ENCODE measurements at regions not wholly inside any gene's neighbourhood (a gene's known extent, or its start where the extent isn't known, plus 50 kb on each side); places are given as distances from the start of the nearest gene placed in this dataset.

DNA sequence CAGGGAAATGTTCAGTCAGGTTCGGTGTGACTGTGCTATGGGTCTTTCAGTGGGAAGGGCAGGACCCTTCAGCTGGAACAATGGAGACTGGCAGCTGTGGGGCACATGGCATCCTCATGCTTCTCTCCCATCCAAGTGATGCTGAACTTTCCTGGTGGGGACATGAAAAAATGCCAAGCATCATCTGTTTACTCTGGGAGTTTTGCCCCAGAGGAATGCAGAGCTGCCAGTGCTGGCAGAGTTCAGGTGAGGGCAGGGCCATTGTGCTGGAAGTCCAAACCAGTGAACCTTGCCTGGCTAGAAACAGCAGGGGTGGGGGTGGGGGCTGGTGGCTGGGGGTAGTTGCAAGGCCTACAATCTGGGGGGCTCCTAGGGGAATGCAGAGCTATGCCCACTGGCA lies 1320.6 kb downstream of the PCDH9 start:
- Histone ChIP-seq H3K9me3 (ENCODE audit: control insufficient read depth, insufficient read depth, low read length) (peaks cover 5% of the 10 kb centered on the region; the same call in 1 of the 2 replicates), H3K4me3 (ENCODE audit: low read length) (no peak overlapping the region), H3K27ac (ENCODE audit: low read depth, low read length) (no peak overlapping the region), H4K20me1 (ENCODE audit: control insufficient read depth, insufficient read depth, low read depth, low read length) (no peaks in the 10 kb centered on the region), H3K4me1 (ENCODE audit: control insufficient read depth, low read length) (no peaks in the 10 kb centered on the region), H3K36me3 (ENCODE audit: control insufficient read depth, low read length) (no peaks in the 10 kb centered on the region), H3K27me3 (ENCODE audit: control insufficient read depth, low read length) (no peaks in the 10 kb centered on the region), H3K4me2 (ENCODE audit: low read length) (no peak overlapping the region), H3K9me2 (replicated peaks; ENCODE audit: control insufficient read depth, low read length) (no peaks in the 10 kb centered on the region), H3F3A (ENCODE audit: control insufficient read depth, insufficient read depth) (no peaks in the 10 kb centered on the region), H3K79me2 (ENCODE audit: control insufficient read depth, low read length) (no peaks in the 10 kb centered on the region)
- no peak for TF ChIP-seq EZH2phosphoT487 (IDR thresholded peaks at IDR 0.05; ENCODE audit: borderline replicate concordance, low read length)
- TF ChIP-seq, protein P1, sequence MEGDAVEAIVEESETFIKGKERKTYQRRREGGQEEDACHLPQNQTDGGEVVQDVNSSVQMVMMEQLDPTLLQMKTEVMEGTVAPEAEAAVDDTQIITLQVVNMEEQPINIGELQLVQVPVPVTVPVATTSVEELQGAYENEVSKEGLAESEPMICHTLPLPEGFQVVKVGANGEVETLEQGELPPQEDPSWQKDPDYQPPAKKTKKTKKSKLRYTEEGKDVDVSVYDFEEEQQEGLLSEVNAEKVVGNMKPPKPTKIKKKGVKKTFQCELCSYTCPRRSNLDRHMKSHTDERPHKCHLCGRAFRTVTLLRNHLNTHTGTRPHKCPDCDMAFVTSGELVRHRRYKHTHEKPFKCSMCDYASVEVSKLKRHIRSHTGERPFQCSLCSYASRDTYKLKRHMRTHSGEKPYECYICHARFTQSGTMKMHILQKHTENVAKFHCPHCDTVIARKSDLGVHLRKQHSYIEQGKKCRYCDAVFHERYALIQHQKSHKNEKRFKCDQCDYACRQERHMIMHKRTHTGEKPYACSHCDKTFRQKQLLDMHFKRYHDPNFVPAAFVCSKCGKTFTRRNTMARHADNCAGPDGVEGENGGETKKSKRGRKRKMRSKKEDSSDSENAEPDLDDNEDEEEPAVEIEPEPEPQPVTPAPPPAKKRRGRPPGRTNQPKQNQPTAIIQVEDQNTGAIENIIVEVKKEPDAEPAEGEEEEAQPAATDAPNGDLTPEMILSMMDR (IDR thresholded peaks at IDR 0.05; ENCODE audit: low read depth, low read length, poor library complexity, severe bottlenecking): no peak

DNA sequence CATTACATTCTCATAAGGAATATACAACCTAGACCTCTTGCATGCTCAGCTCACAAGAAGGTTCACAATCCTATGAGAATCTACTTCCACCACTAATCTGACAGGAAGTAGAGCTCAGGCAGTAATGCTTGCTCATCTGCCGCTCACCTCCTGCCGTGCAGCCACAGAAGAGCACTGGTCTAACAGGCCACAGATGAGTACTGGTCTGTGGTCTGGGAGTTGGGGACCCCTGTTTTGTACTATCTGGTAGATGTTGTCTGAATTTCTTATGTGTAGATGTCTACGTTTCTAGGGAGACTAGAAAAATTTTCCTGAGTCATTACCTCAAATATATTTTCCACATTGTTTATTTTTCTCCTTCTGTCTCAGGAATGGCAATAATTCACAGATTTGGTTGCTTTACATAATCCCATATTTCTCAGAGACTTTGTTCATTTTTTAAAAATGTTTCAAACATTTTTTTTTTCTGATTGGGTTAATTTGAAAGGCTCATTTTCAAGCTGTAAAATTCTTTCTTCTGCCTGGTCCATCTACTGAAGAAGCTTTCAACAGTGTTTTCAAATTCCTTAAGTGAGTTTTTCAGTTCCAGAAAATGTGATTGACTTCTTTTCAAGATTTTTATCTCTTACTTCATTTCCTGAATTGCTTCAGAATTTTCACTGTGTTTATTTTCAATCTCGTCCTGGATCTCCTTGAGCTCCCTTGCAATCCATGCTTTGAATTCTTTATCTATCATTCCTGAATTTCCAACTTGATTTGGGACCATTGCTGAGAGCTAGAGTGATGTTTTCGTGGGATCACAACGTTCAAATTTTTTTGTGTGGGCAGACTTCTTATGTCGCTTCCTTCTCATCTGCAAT lies 1322.2 kb downstream of the PCDH9 start:
- Histone ChIP-seq H3K36me3 (ENCODE audit: control insufficient read depth, low read length) (no peaks in the 10 kb centered on the region), H3K79me2 (ENCODE audit: control insufficient read depth, low read length) (no peaks in the 10 kb centered on the region), H3F3A (ENCODE audit: control insufficient read depth, insufficient read depth) (no peaks in the 10 kb centered on the region), H3K27me3 (ENCODE audit: control insufficient read depth, low read length) (no peaks in the 10 kb centered on the region), H3K27ac (ENCODE audit: low read depth, low read length) (no peak overlapping the region), H3K4me2 (ENCODE audit: low read length) (no peak overlapping the region), H3K9me2 (replicated peaks; ENCODE audit: control insufficient read depth, low read length) (no peaks in the 10 kb centered on the region), H3K4me3 (ENCODE audit: low read length) (no peak overlapping the region), H3K9me3 (ENCODE audit: control insufficient read depth, insufficient read depth, low read length) (peaks cover 5% of the 10 kb centered on the region; the same call in 1 of the 2 replicates), H4K20me1 (ENCODE audit: control insufficient read depth, insufficient read depth, low read depth, low read length) (no peaks in the 10 kb centered on the region), H3K4me1 (ENCODE audit: control insufficient read depth, low read length) (no peaks in the 10 kb centered on the region)
- TF ChIP-seq, protein P1 (IDR thresholded peaks at IDR 0.05; ENCODE audit: low read depth, low read length, poor library complexity, severe bottlenecking): no peak
- no peak for TF ChIP-seq EZH2phosphoT487 (IDR thresholded peaks at IDR 0.05; ENCODE audit: borderline replicate concordance, low read length)

DNA sequence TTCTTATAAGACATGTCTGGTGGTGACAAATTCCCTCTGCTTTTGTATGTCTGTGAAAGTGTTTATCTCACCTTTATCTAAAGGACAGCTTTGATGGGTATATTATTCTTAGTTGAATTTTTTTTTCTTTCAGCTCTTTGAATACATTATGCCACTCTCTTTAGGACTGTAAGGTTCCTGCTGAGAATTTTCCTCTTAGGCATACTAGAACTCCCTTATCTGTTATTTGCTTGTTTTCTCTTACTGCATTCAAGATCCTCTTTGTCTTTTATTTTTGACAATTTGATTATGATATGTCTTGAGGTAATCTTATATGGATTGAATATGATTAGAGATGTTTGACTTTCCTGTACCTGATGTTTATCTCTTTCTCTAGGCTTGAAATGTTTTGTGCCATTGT lies 1328.4 kb downstream of the PCDH9 start:
- H3F3A ChIP-seq (ENCODE audit: control insufficient read depth, insufficient read depth): no peaks in the 10 kb centered on the region
- H3K9me2 ChIP-seq (replicated peaks; ENCODE audit: control insufficient read depth, low read length): no peaks in the 10 kb centered on the region
- TF ChIP-seq EZH2phosphoT487 (IDR thresholded peaks at IDR 0.05; ENCODE audit: borderline replicate concordance, low read length): no peak
- TF ChIP-seq, protein P1 (IDR thresholded peaks at IDR 0.05; ENCODE audit: low read depth, low read length, poor library complexity, severe bottlenecking): no peak

More for the DNA sequence above, 1328.4 kb downstream of the PCDH9 start:
- H3K4me1 ChIP-seq (ENCODE audit: control insufficient read depth, low read length): no peaks in the 10 kb centered on the region
- H3K36me3 ChIP-seq (ENCODE audit: control insufficient read depth, low read length): no peaks in the 10 kb centered on the region
- H3K4me2 ChIP-seq (ENCODE audit: low read length): no peak overlapping the region
- H3K4me3 ChIP-seq (ENCODE audit: low read length): no peak overlapping the region
- H3K9me3 ChIP-seq (ENCODE audit: control insufficient read depth, insufficient read depth, low read length): no peaks in the 10 kb centered on the region
- no peaks in the 10 kb centered on the region for H3K27me3 ChIP-seq (ENCODE audit: control insufficient read depth, low read length)
- H4K20me1 ChIP-seq (ENCODE audit: control insufficient read depth, insufficient read depth, low read depth, low read length): no peaks in the 10 kb centered on the region
- H3K27ac ChIP-seq (ENCODE audit: low read depth, low read length): no peak overlapping the region
- no peaks in the 10 kb centered on the region for H3K79me2 ChIP-seq (ENCODE audit: control insufficient read depth, low read length)
